Embryonic facial prominence (tissue), 1 donor: ENCODE measurements at regions not wholly inside any gene's neighbourhood (a gene's known extent, or its start where the extent isn't known, plus 50 kb on each side); places are given as distances from the start of the nearest gene placed in this dataset.

Experiments
- DNase-seq: peaks from one replicate; pipeline ENCODE4 v3.0.0-alpha.2; 2016; ENCODE audit errors: extremely low spot score

GRCh38 chr13:34002924-34003323, 185.0 kb downstream of the RFC3 start:
- DNase-seq, result no peak

GRCh38 chr13:34003656-34004055, 185.7 kb downstream of the RFC3 start:
- no peak for DNase-seq

DNA sequence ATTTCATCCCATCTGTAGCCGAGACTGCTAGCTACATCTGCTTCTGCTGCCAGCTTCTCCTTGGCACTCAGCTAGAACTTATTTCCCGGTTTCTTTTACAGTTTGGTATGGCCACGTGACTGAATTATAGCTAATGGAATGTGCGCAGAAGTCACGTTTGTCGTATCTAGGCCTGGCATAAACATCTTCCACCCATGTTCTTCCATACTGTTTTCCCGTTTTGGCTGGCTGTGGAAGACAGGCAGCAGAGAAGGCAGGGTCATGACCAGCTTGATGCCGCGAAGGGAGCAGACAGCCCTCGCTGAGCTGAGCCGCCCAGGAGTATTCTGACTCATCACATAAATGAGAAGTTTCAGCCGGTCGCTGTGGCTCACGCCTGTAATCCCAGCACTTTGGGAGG, 186.7 kb downstream of the RFC3 start:
- DNase-seq, result no peak

DNA sequence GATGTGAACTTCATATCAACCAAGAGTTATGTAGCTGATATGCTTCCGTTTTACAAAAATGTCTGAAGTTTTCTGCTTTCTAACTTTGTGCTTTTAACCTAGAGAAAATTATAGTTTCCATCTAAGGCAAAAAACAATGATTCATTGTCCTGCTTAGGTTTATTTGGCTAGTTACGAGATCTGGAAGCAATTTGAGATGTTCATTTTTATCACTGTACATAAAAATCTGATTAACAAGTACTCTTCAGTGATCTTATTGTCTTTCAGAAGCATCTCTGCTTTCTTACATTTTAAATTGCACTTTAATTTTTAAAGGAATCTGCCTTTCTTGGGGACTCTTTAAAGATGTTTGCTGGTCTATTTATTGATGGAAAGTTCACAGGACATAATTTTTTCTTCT, 188.1 kb downstream of the RFC3 start:
- DNase-seq, result no peak

GRCh38 chr13:34011552-34012085, 193.7 kb downstream of the RFC3 start:
- DNase-seq, result no peak

DNA sequence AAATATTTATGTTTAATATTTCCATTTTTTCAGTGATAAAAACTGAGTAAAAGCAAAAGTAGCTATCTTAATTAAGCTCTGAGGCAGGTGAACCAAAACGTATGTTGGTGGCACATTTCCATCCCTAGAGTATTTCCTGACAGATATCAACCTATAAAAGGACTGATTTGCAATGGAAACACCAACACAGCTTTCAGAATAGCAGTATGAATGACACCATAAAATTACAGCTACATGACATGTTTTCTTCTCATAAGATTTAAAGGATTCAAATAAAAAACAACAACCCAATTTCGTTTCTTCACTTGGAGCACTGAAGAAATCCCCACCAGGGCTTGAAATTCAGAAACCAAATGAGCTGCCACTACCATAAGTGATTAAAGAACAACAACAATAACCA, 194.4 kb downstream of the RFC3 start:
- no peak for DNase-seq

GRCh38 chr13:34013061-34013460, 195.1 kb downstream of the RFC3 start:
- DNase-seq, result no peak

GRCh38 chr13:34017231-34017630, 199.3 kb downstream of the RFC3 start:
- no peak for DNase-seq

DNA sequence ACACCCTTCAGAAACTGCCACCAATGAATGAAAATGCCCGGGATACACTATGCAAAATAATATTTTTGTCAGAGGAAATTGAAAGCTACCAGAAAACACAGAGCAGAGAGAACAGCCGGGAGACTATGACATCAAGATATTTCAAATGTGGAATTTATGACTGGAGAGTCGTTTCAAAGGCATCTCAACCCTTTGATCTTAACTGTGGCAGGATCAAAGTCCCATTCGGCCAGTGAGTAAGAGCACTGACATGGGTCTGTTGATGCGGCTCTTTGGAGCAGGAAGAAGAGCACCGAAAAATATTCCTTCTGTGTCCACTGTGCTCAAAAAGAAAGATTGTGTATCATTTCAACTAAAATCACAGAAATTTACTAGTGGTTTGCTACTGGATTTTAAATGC, 201.9 kb downstream of the RFC3 start:
- no peak for DNase-seq

GRCh38 chr13:34020388-34020787, 202.4 kb downstream of the RFC3 start:
- DNase-seq, result no peak

GRCh38 chr13:34021619-34022018, 203.7 kb downstream of the RFC3 start:
- DNase-seq, result no peak

DNA sequence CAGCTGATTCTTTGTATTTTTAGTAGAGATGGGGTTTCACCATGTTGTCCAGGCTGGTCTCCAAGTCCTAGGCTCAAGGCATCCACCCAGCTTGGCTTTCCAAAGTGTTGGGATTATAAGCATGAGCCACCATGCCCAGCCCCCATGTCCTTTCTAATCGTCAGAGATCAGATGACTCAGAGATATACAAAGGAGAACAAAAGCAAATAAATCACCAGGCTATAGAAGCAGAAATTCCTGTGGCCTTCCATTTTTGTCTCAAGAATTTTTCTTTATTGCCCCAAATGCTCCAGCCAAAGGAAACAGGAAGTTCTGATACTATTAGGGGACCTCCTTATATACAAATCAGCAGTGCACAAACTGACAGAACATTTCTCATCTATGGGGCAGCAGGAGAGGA, 207.8 kb downstream of the RFC3 start:
- DNase-seq, result no peak

DNA sequence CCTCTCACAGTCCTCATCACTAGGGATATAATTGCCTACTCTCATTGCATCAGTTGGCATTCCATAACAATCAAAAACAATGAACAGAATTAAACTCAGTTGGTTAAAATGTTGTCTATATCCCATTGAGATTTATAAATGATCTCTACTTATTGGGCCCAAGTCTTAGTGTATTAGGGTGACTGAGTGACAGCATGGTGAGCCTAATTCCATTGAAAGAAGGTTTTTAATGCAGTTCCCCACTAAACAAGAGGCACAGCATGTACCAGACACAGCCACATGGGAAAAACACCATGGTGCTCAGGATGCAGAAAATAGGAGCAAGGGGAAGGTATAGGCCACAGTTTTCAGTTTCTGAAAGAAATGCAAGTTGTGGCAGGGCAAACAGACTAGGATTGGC, 208.4 kb downstream of the RFC3 start:
- no peak for DNase-seq

- no peak for DNase-seq
Measured at GRCh38 chr13:34028496-34029442, 210.8 kb downstream of the RFC3 start.

- no peak for DNase-seq
Measured at GRCh38 chr13:34030782-34031181, 212.8 kb downstream of the RFC3 start.

DNA sequence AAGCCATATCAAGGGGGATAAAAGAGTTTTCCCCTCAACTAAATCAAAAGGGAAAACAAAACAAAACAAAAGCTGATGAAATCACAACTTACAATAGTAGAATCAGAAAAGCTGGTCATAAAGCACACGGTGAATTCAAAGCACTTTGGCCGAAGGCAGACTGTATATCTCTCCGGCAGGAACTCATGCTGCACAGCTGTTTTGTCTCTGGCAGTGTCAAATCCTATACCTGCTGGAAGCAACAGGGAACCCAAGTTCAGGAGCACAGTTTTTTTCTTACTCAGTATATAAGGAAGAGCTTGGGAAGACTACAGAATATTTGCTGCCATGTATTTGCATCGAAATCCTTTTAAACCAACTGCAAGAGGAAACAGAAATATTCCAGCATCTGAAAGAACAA, 213.7 kb downstream of the RFC3 start:
- no peak for DNase-seq

- no peak for DNase-seq
Measured at GRCh38 chr13:34034411-34034810, 216.5 kb downstream of the RFC3 start.

- no peak for DNase-seq
Measured at GRCh38 chr13:34035178-34035577, 217.2 kb downstream of the RFC3 start.

- no peak for DNase-seq
Measured at GRCh38 chr13:34035676-34036325, 217.9 kb downstream of the RFC3 start.

- no peak for DNase-seq
Measured at GRCh38 chr13:34037636-34038540, 219.9 kb downstream of the RFC3 start.

- DNase-seq, result no peak
Measured at GRCh38 chr13:34038541-34039068, 220.7 kb downstream of the RFC3 start.

GRCh38 chr13:34039678-34040077, 221.7 kb downstream of the RFC3 start:
- DNase-seq, result no peak
